ENCODE measurements at regions not wholly inside any gene's neighbourhood (a gene's known extent, or its start where the extent isn't known, plus 50 kb on each side); places are given as distances from the start of the nearest gene placed in this dataset.
A peak's percentile ranks its signal among the peaks of the same experiment; 100 is the strongest.

DNA sequence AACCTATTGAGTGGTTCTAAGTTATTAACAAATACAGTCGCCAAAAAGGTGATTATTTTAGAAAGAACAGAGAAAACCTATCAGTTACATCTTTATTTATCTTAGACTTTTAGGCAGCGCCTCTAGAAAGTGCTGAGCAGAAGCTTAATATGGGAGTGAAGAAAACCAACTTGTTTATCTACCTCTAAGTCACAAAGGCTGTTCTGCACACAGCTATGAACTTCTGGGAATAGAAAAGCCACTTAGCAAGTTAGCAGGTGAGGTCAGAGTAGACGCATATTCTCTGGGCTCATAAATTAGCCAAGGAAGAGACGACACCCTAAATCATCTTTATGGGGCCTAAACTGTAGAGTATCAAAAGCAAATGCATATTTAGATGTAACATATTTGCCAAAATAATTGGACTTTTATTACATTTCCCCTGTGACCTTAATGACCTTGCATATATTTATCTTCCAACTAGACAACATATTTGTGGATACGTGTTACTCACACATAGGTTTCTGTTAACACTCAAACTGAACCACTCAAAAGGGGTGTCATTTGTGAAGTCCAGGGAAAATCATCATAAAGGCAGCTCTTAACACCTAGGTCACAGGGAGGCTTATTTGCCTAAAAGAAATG lies 267.1 kb downstream of the ADGB start:
- DNase-seq = no peak

DNA sequence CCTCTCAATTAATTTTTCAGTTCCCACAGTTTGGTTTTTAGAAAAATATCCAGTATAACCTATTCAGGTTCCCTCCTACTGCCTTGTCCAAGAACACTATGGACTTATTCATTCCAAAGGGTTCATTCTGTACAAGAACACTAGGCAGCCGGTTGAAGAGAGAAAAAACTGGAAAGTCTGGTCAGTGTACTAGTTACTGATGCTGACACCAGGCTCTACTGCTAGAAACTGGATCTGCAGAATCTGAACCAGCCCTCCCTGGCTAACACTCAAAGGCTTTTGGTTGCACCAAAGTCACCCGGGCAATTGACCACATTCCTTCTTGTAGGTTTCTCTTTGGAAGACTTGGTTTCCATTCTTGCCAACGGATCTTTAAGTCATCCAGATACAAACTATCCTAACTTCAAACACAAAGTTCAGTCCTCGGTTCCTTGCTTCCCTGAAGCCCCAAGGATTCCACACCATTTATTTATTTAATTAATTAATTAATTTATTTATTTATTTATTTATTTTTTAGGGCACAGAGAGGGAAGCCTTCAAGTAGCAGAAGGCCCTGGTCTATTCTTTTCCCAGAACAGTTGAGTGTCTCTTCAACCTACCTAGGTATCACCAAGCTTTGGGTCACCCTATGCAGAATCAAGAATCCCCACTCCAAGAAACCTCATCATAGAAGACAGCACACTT lies 268.1 kb downstream of the ADGB start:
- DNase-seq = no peak

- no peak for DNase-seq
Observed at GRCh38 chr6:146868671-146869209, 270.0 kb downstream of the ADGB start.

GRCh38 chr6:146870760-146871159 lies 272.0 kb downstream of the ADGB start:
- no peak for DNase-seq

DNA sequence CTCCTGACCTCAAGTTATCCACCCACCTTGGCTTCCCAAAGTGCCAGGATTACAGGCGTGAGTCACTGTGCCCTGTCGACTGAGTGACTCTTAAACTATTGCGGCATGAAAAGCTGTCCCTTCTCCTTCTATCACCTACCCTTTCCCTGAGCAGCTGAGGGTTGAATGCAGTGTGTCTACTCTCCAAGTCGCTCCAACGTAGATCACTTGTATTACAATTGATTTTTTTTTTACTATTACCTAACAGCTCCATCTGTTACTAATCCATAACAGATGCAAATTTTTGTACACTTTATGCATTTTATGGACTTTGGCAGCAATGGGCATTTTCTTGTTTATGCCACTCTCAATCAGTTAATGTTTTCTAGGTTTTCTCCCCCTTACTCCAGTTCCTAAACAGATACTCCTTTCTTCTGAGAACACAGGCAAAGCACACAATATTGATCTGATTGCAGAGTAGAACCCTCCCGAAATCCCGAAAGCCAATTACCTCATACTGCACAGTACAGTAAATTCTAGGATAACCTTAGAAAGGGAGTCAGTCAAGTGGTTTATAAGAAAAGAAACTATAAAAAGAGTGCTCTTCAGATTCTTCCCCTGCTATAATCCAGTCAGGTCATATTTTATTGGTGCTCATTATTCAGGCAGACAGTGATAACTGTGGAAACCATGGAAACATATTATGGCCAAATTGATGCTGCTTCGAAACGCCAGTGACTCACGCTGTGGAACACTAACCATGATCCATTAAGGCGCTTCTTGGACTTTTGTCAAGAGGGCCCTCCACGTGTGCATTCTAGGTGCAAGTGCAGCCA lies 273.0 kb downstream of the ADGB start:
- peak; percentile 70 for DNase-seq

GRCh38 chr6:146872426-146872785 lies 273.6 kb downstream of the ADGB start:
- DNase-seq = no peak

DNA sequence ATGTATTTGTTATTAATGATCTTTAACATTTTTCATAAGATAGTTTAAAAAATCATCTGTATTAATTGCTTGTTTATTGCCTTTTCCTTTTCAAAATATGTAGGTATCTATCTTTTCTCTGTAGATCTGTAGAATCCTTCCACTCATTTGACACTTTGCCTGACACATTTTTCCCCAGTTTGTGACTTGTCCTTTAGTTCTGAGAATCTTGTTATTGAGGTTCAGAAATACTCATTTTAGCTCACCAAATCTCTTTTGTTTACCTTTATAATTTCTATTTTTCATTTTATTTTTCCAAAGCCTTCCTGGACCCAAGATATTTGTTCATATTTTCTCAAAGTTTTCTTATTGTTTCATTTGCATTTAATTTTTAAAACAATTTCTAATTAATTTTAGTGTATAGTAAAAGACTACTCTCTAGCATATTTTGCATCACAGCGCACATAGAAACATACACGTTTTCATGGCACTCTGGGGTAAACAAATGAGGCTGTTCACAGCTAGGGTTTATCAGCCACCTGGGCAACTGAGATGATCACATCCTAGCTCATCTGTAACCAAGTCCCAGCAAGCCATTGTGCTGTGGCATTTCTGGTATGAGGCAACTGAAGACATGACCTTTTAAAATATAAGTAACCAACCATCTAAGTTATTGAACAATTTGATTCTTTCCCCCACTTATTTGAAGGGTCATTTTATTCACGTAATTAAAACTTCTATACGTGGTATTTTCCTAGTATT lies 275.7 kb downstream of the ADGB start:
- no peak for DNase-seq

DNA sequence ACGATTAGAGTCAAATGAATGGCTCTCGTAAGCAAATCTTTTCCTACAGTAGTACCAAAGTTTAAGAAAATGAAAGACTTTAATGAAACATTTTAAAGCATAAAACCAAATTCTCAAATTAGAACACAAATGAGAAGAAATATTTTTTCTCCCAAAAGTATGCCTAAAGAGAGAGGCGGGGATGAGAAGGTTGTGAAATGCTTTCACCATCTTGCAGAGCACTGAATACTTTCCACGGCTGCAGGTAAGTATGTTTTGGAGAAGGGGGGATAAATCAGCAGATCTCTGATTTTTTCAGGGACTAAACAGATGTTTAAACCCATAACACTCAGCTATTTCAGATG lies 277.1 kb downstream of the ADGB start:
- no peak for DNase-seq

DNA sequence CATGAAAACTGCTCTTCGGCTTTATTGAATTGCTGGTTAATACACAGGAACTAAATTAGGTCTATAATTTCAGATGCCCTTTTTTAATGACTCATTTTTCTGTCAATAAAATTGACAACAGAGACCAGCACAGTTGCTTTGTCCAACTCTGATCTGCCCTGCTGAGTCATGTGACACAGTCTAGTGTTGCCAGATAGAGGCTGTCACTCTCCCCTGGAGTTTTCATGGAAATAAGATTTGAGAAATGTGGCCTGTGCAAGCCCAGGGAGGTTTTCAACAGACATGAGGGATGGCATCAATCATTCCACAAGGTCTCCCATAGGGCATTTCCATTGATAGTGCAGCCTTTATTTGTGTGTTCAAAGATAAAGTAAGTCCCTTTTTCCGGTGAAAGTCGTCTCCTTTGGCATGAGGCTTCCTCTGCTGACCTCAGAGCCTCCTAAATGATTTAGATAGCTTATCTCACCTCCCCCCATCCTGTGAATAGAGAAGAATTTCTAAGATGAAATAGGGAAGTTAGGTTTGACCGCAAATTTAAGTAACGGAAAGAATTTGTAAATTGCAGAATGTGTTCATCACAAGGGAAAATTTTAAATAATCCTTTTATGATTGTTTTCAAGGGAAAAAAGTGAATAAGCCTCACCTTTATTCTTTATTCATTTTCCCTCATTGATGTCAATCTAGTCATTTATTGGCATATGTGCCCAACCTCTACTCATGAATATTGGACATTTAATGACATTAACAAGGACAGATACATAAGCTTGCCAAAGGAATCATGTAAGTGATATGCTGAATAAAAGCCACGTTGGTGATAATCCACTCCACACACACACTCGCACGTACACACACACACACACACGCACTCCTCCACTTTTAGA lies 277.7 kb downstream of the ADGB start:
- no peak for DNase-seq

- DNase-seq = no peak
Observed at GRCh38 chr6:146878168-146878951, 279.6 kb downstream of the ADGB start.

DNA sequence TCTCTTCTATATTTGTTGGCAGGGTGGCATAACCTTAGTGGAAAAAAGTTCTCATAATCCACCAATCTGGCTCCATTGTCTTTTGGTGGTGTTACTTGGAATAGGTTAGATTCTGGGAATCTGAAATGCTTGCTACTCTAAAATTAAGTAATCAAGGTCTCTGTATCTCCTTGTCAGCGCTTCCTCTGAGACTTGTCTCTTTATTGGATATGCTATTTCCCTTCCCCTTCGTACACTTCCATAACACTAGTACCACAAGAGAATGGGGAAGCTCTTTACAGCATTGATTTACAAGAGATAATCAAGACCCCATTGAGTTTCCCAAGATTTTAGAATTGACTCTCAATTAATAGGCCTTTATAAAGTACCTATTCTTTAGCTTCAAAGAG lies 280.2 kb downstream of the ADGB start:
- DNase-seq = no peak

DNA sequence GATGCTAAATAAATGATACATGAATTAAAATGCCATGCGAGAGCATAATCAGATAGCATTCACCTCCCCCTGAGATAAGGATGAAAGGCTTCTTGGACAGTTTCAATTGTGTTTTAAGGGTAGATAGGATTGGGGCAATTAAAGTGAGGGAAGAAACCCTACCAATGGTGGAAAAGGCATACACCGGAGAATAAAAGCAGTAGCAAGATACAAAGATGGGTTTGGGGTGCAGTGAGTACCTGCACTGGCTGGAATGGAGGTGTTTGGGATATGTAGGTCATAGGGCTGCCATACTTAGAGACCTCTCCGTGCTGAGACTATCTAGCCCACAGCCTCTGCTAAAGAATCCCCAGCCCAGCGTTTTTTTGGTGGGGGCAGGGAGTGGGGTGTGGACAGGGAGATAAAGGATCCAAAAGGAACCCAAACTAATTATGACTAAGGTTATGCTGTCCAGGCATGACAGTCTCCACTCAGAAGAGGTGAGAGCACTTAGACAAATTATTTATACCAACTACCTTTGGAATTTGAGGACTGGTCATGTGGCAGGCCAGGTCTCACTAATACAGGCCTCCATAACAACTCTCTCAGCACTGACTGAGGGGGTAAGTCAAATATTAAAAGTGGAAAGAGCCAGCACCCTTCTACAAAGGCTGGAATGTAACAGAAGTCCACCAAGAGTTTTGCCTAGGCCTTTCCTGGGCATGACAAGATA lies 280.8 kb downstream of the ADGB start:
- DNase-seq = no peak

DNA sequence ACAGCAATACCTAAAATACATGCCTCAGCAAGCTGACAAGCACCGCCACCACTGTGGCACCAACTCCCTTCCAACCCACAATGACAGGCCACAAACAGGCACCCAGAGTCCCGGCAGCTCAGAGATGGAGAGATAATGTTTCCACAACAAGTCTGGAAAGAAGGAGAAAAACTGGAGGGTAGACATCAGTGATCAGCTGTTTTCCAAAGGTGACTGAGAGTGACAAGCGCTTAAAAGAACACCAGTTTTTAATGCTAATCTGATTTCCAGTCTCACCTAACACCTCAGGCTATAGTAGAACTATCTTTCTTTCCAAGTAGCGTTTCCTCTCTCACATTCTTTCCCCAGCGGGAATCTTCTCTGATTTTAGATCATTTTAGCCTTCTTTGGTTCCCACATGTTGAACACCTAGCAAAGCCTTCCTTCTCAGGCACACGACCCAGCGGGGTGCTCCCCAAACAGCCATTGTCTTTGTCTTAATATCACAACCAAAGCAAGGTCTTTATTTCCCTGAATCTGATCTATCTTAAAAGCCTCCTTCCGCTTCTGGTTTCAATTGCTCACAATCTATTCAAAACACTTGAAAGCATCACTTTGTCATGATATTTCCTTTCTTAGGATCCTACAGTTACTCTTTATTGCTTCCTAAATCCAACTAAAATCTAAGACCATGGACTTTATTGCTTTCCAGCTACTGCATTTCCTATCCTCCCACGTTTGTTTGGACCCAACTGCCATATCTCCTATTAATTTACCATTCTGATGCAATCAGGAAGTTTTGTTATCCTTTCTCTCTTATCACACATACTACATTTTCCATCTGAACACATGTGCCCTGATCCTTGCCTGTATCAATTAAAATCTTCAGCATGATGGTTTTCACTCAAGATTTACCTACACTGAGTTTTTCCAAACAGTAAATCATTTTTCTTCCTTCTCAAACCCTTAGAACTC lies 282.7 kb downstream of the ADGB start:
- DNase-seq = no peak

- no peak for DNase-seq
Observed at GRCh38 chr6:146883640-146884531, 285.1 kb downstream of the ADGB start.

- no peak for DNase-seq
Observed at GRCh38 chr6:146884728-146885127, 286.0 kb downstream of the ADGB start.

- no peak for DNase-seq
Observed at GRCh38 chr6:146885708-146886457, 287.1 kb downstream of the ADGB start.

GRCh38 chr6:146886587-146887446 lies 288.0 kb downstream of the ADGB start:
- DNase-seq = no peak
